Colonic mucosa (tissue), 4 donors: ENCODE measurements at regions not wholly inside any gene's neighbourhood (a gene's known extent, or its start where the extent isn't known, plus 50 kb on each side); places are given as distances from the start of the nearest gene placed in this dataset.

Experiments used
- DNase-seq: peaks from one replicate; pipeline ENCODE4 v3.0.0-alpha.2; 2020
- H3K27ac ChIP-seq: fragments of 200-600 bp; one replicate; pipeline ENCODE4 v1.8.0; 2021
- H3K27me3 ChIP-seq: fragments of 200-600 bp; one replicate; pipeline ENCODE4 v1.8.0; 2021
- H3K36me3 ChIP-seq: fragments of 200-600 bp; one replicate; pipeline ENCODE4 v1.8.0; 2021
- H3K4me1 ChIP-seq: fragments of 200-600 bp; one replicate; pipeline ENCODE4 v1.8.0; 2021; ENCODE audit warnings: mild to moderate bottlenecking
- H3K4me3 ChIP-seq: fragments of 200-600 bp; one replicate; pipeline ENCODE4 v1.8.0; 2021
- H3K9ac ChIP-seq, 2 donors: one replicate each; pipeline ENCODE4 v1.7.0; 2013; ENCODE audit warnings: control low read depth in 2 of 2, low read depth in 2 of 2, low read length in 2 of 2
- H3K9me3 ChIP-seq: fragments of 200-600 bp; one replicate; pipeline ENCODE4 v1.8.0; 2021
- CTCF ChIP-seq: fragments of 200-600 bp; IDR thresholded peaks from one replicate; pipeline ENCODE4 v1.8.0; 2022; ENCODE audit warnings: antibody characterized with exemption, mild to moderate bottlenecking
- intact Hi-C: fragments of 100-400 bp; cut with DNase I; formaldehyde crosslinking; loops from one replicate; pipeline ENCODE4 v1.14.1; 2022
- donor health status: healthy.
- donor health status: DM: no; HTN: no; CAD: no.
- donor health status: DM: no; HTN: no; CAD: no.

GRCh38 chrX:121238093-121238492 is 190.7 kb downstream of the GLUD2 start:
- no peak for DNase-seq
- intact Hi-C loops: no loop called here
- Histone ChIP-seq H3K4me3 (no peak overlapping the region), H3K36me3 (no peaks in the 10 kb centered on the region), H3K9ac (no peak overlapping the region), H3K27me3 (no peaks in the 10 kb centered on the region), H3K27ac (no peak overlapping the region), H3K9me3 (no peaks in the 10 kb centered on the region), H3K4me1 (no peaks in the 10 kb centered on the region)
- no peak for TF ChIP-seq CTCF

- H3K9me3 ChIP-seq: no peaks in the 10 kb centered on the region
- H3K4me3 ChIP-seq: no peak overlapping the region
- no peak overlapping the region for H3K9ac ChIP-seq
- no peaks in the 10 kb centered on the region for H3K27me3 ChIP-seq
- no peaks in the 10 kb centered on the region for H3K4me1 ChIP-seq
- no peak for TF ChIP-seq CTCF
- no peak for DNase-seq
- H3K27ac ChIP-seq: no peak overlapping the region
- no peaks in the 10 kb centered on the region for H3K36me3 ChIP-seq
- intact Hi-C loops: no loop called here
Observed at GRCh38 chrX:121244511-121244910, 197.1 kb downstream of the GLUD2 start.

DNA sequence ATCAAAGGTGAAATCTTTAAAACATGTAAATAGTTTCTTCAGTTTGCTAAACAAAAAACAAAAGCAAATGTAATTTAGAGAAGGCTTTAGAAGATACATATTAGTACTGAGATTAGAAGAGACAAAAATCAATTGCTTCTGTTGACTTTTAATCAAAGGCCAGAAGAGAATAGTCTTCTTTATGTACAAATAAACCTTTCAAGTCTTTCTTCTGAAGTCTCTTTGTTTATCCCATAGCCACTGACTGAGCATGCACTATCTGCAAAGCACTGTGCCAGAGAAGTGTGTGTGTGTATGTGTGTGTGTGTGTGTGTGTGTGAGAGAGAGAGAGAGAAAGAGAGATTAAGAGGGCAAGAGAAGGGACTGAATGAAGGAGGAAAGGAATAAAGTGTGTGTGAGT is 198.4 kb downstream of the GLUD2 start:
- DNase-seq: no peak
- Histone ChIP-seq H3K27me3 (no peaks in the 10 kb centered on the region), H3K27ac (no peak overlapping the region), H3K36me3 (no peaks in the 10 kb centered on the region), H3K4me1 (no peaks in the 10 kb centered on the region), H3K9ac (no peak overlapping the region), H3K4me3 (no peak overlapping the region), H3K9me3 (no peaks in the 10 kb centered on the region)
- intact Hi-C loops: no loop called here
- no peak for TF ChIP-seq CTCF

- DNase-seq: no peak
- Histone ChIP-seq H3K9me3 (no peaks in the 10 kb centered on the region), H3K27me3 (no peaks in the 10 kb centered on the region), H3K36me3 (no peaks in the 10 kb centered on the region), H3K4me1 (no peaks in the 10 kb centered on the region), H3K4me3 (no peak overlapping the region), H3K9ac (no peak overlapping the region), H3K27ac (no peak overlapping the region)
- TF ChIP-seq CTCF: no peak
- intact Hi-C loops: no loop called here
Observed at GRCh38 chrX:121254336-121254735, 206.9 kb downstream of the GLUD2 start.

DNA sequence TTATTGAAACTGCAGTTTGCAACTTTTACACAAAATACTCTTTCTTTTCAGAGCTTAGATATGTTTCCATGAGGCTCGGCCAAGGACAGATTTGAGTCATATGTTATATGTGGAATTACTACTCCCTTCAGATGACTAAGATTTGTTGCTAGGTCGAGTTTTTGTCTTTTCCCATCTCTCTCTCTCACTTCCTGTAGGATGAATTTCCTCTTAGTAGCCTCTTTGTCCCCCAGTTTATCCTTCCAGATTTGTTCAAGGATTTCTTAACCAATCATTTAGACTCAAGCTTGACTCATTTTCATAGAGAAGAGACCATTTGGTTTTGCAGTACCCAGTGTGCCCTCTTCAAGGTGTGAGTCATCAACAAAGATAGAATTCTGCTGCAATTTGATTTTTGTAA is 209.2 kb downstream of the GLUD2 start:
- no peak overlapping the region for H3K4me3 ChIP-seq
- no peaks in the 10 kb centered on the region for H3K4me1 ChIP-seq
- DNase-seq: no peak
- H3K9me3 ChIP-seq: no peaks in the 10 kb centered on the region
- intact Hi-C loops: no loop called here
- no peak for TF ChIP-seq CTCF
- H3K27me3 ChIP-seq: no peaks in the 10 kb centered on the region
- H3K27ac ChIP-seq: no peak overlapping the region
- no peak overlapping the region for H3K9ac ChIP-seq
- H3K36me3 ChIP-seq: no peaks in the 10 kb centered on the region

GRCh38 chrX:121258545-121258944 is 211.1 kb downstream of the GLUD2 start:
- no peak for TF ChIP-seq CTCF
- no peak overlapping the region for H3K4me3 ChIP-seq
- no peaks in the 10 kb centered on the region for H3K9me3 ChIP-seq
- H3K9ac ChIP-seq: no peak overlapping the region
- no peaks in the 10 kb centered on the region for H3K27me3 ChIP-seq
- DNase-seq: no peak
- intact Hi-C loops: no loop called here
- no peaks in the 10 kb centered on the region for H3K4me1 ChIP-seq
- no peak overlapping the region for H3K27ac ChIP-seq
- no peaks in the 10 kb centered on the region for H3K36me3 ChIP-seq
